ENCODE measurements at regions not wholly inside any gene's neighbourhood (a gene's known extent, or its start where the extent isn't known, plus 50 kb on each side); places are given as distances from the start of the nearest gene placed in this dataset.
"Not testable (repeated sequence)": the region's sequence is repeated elsewhere in the genome, so short reads cannot be mapped to it uniquely, and the experiment has no call there.

DNA sequence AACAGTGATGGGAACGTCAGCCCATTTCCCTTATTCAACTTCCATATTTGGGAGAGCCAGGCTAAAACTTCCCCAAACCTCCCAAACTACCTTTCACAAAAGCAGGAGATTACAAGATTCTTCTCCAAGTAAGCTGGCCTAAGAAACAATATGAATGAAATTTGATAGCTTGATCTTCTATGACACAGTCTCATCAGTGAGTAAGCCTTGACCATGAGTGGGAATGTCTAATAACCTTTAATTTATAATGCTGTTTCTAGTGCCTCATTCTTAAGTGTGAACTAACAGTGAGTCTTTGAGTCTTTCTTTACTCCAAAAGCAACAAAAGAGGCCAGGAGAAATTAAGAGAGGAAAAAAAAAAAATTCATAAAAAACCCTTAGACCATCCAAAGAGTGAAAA, 1379.9 kb downstream of the EFNA5 start:
- no peak for DNase-seq

DNA sequence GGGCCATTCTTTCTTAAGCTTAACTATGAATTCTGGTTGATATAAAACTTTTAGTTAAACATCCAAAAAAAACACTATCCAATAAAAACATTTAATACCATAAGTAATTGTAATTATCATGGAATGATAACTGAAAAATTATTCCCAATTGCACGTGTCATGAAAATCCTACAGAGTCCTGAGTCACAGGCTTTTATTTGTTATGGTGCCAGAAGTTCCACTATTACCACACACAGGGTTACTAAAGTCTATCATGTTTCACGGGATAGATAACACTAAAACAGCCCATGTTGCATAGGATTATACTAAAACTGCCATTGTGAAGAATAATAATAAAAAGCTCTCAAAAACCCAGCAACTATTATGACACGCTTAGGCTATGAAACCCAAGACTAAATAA, 1381.8 kb downstream of the EFNA5 start:
- no peak for DNase-seq

DNA sequence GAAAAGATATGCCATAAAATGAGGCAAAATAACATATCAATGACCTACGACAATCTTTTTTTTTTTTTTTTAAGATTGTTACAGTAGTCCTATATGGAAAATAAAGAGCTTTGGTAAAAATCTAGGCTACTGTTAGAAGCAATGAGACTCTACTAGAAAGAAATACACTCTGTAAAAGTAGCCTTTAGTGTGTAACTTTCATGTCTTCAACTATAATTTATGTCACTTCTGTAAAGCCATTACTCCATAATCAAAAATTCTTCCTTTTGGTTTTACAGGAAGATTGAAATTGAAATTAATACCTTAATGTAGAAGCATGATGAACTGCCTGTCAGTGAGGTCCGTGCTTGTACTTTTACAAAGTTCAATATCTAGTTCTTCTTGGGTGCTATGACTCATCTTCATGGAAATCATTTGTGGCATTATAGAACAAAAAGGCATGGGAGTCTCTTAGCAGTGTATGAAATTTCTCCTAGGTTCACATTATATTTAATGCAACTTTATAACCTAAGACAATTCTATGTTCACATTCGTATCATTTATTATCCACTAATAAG, 1393.1 kb downstream of the EFNA5 start:
- no peak for DNase-seq

DNA sequence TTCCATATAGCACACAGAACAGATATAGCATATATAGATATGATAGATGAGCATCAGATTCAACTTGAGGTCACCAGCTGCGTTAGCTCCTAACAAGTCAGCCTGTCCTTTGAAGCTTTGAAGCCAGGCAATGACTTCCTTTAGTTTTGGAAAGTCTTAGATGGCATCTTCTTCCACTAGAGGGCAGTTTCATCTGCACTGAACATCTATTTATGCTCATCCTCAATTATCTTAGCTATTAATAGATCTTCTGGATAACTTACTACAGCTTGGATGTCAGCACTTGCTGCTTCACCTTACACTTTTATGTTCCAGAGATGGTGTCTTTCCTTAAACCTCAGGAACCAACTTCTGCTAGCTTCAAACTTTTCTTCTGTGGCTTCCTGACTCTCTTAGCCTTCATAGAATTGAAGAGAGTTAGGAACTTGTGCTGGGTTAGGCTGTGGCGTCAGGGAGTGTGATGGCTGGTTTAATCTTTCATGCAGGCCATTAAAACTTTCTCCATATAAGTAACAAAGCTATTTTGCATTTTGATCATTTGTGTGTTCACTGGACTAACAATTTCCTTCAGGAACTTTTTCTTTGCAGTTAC, 1401.4 kb downstream of the EFNA5 start:
- DNase-seq: no peak

DNA sequence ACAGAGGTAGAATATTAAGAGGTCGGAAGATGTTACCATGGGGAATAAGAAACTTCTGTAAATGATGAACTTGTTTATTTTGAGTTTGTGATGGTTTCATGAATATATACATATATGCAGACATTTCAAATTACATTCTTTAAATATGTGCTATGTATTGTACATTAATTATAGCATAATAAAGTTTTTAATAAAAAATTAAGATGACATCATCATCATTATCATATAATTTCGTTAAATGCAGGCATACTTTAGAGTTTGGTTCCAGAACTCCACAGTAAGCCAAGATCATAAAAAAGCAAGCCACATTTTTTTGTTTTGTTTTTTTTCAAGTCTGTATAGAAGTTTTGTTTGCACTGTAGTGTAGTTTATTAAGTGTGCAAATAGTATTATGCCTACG, 1403.5 kb downstream of the EFNA5 start:
- DNase-seq: no peak

DNA sequence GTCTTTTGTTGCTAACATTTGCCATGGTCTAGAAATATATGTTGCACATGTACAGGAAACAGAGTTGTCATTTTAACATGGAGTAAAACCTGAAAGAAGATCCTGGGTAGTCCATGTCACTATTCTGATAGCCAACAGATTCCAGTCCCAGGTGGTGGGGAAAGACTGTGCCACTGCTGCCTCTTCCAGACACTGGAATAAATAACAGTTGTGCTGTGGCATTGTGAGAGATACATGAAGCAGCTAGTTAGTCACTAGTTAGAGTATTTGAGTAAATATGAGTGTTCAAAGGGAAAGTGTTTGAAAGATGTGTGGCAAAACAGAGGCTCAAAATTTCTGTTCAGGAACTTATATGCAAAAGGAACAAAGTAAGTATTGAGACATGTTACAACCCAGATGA, 1408.3 kb downstream of the EFNA5 start:
- DNase-seq: no peak

DNA sequence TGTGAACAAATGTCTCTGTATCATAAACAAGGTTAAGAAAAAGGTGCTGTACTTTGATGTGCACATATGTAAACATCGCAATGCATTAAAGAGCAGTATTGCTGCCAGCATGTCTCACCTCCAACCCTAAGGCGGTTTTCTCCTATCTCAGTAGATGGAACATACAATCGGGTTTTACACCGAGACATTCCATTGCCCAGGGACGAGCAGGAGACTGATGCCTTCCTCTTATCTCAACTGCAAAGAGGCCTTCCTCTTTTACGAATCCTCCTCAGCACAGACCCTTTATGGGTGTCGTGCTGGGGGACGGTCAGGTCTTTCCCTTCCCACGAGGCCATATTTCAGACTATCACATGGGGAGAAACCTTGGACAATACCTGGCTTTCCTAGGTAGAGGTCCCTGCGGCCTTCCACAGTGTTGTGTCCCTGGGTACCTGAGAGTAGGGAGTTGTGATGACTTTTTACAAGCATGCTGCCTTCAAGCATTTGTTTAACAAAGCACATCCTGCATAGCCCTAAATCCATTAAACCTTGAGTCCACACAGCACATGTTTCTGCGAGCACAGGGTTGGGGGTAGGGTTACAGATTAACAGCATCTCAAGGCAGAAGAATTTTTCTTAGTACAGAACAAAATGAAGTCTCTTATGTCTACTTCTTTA, 1411.2 kb downstream of the EFNA5 start:
- not testable (repeated sequence) for DNase-seq

DNA sequence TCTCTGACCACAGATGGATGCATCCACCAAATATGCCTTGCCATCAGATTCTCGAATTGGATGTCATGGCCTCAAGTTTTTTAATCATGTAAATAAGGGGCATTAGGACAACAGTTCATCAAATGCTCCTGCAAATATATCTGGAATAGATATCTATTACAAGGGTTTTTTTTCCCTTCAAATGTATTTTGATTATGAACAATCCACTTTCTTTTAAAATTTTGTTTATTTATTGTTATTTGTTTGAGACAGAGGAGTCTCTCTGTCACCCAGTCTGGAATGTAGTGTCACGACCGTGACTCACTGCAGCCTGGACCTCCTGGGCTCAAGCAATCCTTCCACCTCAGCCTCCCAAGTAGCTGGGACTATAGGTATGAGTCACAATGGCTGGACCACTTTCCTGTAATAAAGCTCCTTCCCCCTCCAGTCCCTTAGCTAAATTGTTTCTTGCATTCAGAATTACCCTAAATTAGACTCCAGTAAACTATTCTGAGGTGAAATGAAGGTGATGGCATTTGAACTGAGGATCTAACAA, 1412.1 kb downstream of the EFNA5 start:
- no peak for DNase-seq

DNA sequence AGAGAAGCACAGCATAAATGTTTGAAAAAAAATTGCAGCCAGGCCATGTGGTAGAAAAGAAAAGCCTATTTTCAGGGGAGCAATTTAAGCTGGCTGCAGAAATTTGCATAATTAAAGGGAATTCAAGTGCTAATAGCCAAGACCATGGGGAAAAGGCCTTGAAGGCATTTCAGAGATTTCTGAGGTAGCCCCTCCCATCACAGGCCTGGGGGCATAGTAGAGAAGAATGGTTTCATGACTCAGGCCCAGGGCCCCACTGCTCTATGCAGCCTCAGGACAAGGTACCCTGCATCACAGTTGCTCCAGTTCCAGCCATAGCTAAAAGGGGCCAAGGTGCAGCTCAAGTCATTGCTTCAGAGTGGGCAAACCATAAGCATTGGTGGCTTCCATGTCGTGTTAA, 1416.0 kb downstream of the EFNA5 start:
- no peak for DNase-seq

DNA sequence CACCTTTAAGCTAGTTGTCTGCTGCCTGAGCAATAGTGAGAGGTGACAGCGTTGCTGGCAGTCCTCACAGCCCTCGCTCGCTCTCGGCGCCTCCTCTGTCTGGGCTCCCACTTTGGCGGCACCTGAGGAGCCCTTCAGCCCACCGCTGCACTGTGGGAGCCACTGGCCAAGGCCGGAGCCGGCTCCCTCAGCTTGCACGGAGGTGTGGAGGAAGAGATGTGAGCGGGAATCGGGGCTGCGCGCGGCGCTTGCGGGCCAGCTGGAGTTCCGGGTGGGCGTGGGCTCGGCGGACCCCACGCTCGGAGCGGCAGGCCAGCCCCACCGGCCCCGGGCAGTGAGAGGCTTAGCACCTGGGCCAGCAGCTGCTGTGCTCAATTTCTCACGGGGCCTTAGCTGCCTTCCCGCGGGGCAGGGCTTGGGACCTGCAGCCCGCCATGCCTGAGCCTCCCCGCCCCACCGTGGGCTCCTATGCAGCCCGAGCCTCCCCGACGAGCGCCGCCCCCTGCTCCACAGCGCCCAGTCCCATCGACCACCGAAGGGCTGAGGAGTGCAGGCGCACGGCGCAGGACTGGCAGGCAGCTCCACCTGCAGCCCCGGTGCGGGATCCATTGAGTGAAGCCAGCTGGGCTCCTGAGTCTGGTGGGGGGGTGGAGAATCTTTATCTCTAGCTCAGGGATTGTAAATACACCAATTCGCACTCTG, 1424.5 kb downstream of the EFNA5 start:
- DNase-seq: not testable (repeated sequence)

DNA sequence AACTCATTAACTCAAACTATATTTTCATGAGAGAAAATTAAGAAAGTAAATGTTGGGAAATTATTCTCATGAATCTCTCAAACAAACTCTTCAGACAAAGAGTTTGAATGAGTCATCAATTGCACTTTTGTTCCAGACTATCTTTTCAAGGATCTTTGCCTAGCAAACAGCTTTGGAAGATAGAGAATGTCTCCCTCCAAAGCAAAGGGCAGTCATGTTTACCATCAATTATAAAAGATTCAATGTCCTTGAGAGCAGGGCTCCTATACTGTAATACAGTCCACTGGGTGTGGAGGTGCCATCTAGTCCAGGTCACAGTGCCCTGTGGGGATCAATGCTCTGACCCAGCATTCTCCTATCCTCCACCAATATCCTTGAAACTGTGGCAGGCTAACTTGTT, 1429.3 kb downstream of the EFNA5 start:
- no peak for DNase-seq

DNA sequence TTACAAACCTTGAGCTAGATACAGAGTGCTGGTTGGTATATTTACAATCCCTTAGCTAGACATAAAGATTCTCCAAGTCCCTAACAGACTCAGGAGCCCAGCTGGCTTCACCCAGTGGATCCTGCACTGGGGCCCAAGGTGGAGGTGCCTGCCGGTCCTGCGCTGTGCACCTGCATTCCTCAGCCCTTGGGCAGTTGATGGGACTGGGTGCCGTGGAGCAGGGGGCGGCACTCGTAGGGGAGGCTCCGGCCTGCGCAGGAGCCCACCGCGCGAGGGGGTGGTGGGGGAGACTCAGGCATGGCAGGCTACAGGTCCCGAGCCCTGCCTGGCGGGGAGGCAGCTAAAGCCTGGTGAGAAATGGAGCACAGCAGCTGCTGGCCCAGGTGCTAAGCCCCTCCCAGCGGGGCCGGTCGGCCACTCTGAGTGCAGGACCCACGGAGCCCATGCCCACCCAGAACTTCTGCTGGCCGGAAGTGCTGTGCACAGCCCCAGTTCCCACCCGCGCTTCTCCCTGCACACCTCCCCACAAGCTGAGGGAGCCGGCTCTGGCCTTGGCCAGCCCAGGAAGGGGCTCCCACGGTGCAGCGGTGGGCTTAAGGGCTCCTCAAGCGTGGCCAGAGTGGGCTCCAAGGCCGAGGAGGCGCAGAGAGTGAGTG, 1464.7 kb downstream of the EFNA5 start:
- no peak for DNase-seq

DNA sequence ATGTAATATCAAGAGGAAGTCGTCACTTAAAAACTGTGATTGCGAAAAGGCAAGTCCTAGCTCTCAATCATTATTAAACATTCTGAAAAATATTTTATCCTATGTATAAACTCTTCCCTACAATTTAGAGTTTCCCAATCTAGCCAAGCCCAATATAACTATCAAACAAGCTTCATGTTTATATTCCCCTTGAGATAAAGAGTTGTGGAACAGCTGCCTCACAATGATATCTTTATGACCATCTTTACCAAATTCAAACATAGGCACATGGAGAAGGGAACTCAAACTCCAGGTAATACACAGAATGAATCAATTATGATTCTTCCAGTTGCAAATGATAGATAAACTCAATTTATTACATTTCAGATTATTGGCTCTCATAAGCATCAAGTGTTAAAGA, 1468.7 kb downstream of the EFNA5 start:
- DNase-seq: no peak

DNA sequence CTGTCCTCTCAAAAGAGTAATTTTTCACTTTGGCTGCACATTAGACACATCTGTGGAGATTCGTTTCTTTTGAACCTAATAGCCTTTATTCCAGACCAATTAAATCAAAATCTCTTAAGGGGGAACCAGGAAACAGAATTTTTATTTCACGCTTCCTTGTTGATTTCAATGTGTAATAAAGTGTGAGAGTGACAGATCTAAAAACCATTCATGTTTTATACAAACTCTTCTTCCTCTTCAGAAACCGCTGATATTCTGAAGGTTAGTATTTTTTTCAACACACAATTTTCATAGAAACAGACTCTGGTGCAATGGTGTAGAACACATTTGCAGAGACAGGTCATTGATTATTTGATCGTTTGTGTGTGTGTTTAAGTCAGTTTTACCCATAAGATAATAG, 1469.8 kb downstream of the EFNA5 start:
- no peak for DNase-seq

DNA sequence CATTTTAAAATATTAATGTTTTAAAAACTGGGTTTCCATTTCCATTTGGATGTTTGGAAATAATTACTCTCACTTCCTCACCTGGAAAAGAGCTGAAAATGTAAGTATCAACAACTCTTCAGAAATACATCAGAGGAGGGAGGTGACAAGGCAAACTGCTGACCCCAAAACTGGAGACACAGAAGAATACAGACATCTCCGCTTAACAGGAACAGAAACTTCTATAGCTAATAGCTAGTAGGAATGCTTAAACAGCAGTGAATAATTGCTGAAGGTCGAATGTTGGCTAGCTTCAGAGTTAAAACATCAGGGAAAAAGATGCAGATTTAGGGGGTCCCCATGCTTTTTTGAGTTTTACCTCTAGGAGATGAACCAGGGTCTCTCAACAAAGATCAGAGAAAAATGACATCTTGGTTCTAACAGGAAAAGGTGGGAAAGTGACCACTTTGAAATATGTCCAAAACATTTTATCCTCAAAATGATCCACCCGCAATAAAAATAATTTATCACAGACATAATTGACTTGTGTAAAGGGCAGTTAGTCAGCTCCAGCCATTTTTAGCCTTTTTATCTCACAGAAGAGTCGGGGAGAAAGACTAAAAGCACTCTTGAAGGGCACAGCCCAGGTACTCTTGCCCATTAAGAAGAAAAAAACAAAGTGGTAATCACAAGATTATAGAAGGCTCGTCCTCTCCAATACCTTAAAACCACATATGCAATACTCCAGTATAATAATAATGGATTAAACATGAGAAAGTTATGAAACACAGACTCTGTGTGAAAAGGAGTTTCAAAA, 1474.9 kb downstream of the EFNA5 start:
- no peak for DNase-seq

DNA sequence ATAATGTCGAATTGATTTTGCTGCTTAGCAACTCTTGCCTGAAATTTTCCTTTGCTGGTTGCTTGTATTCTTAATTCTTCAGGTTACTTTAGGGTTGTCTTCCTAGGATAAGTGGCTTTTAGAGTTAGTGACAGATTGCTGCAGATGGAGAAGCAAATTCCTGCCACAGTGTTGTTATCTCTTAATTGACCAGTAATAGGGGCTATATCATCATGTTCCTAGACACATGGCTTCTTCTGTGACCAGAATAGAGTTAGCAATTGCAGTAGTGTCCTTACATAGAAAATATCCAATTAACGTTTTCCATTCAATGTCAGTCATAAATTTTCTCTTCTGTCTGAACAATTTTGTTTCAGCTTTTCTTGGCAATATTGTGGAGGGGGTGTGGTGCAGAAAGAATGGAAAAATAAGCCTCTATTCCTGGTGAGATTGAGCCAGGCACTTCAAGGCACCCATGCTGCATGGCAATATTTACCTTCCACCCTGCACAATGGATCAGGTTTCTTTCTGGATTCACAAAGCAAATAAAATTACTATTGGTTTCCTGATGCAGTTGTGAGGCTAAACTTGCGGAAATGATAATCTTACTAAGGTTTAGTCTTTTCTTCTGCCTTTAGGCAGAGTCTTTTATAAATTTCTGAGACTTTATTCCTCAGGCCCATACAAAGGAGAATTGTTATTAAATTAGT, 1481.5 kb downstream of the EFNA5 start:
- DNase-seq: no peak

DNA sequence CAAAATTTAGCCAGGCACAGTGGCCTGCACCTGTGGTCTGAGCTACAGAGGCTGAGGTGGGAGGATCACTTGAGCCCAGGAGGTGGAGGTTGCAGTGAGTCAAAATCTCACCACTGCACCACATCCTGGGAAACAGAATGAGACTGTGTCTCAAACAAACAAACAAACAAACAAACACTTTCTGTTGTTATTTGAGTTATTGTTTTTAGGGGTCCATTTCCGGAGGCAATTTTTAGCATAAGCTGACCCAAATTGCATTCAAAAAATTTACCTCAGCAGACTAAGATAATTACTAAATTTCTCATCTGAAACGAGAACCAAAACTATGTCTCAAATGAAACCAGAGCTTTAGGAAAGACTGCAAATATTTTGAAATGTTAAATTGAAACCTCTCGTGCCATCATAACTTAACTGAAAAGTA, 1485.1 kb downstream of the EFNA5 start:
- no peak for DNase-seq

DNA sequence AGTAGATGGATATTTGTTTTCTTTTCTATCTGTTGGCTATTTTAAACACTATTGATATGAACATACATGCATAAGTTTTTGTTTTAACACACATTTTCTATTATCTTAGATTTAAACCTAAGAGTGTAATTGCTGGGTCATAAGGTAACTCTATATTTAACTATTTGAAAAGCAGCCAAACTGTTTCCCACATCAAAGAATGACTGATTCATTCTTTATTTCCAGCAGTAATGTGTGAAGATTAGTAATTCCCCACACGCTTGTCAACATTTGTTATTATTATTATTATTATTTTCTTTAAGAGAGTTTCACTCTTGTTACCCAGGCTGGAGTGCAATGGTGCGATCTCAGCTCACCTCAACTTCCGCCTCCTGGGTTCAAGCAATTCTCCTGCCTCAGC, 1495.8 kb downstream of the EFNA5 start:
- no peak for DNase-seq

DNA sequence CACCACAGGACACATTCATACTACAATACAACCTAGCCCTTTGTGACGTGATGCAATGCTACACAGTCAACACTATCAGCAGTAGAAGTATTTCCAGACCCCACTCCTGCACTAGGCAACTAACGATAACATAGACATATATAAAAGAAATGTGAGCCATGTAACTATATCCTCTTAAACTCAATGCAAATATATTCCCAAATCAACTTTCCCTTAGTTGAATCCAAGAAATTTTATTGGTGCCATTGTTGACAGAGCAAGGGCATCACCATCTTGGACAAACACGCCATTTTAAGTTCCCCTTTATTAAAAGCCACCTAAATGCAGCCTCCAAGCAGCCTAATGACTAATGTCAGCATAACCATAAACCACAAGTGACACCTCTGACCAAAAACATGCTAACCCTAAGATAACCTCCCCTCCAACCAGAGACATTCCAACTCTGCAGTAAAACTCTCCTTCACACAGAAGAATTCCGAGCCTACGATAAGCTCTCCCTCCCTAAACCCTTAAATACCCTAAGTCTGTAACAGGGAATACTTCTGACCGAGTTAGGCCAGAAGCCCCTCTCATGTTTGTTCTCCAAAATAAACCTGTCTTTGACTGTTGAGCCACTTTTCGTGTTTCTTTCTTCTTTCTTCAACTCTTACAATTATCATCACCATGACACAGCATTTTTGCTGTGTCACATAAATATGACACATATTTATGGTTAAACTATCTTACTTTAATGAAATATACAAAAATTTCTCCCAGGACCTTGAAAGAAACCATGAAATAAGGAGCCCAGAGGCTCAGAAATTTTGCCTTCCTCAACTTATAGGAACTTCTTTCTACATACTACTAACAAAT, 1497.8 kb downstream of the EFNA5 start:
- no peak for DNase-seq

DNA sequence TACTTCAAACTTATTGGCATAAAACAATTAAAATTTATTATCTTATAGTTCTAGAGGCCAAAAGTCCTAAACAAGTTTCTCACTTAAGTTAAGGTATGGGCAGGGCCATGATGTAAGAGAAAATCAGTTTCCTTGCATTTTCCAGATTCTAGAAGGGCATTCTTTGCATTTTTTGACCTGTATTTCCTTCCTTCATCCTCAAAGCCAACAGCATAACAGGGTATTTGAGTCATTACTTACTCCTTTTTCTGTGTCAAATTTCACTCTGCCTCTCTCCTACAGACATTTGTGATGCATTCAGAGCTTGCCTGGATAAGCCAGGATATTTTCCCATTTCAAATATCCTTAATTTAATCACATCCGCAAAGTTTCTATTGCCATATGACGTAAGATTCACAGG, 1499.0 kb downstream of the EFNA5 start:
- no peak for DNase-seq

DNA sequence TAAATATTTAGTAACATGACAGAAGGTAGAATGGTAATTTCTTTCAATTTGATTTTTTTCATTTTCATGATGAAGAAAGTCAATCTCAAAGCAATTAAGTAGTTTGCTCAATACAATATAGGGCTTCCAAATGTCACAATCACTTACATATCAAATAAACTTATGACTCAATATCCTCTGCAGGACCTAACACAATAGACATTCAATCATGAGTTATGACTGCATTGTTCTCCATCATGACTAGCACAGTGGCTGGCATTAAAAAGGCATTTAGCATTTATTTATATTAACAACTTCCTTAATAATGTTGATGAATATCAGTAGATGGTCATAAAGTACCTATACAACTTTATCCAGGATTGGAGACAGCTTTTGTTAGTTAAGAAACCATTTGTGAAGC, 1499.6 kb downstream of the EFNA5 start:
- no peak for DNase-seq

All from CD4-positive, alpha-beta T cell treated with Interleukin-17A for 1 hour (primary cell).